Ovary (tissue), 3 donors: ENCODE measurements at regions not wholly inside any gene's neighbourhood (a gene's known extent, or its start where the extent isn't known, plus 50 kb on each side); places are given as distances from the start of the nearest gene placed in this dataset.

Experiments
- CTCF ChIP-seq, 3 donors: fragments of 450-650 bp in 2 of 3; fragments of 200-600 bp in 1 of 3; IDR thresholded peaks; one replicate each; pipeline versions ENCODE4 v1.5.1 to v1.8.0; 2016 to 2022; ENCODE audit warnings: antibody characterized with exemption in 3 of 3, mild to moderate bottlenecking in 1 of 3
- POLR2A ChIP-seq: fragments of 450-650 bp; IDR thresholded peaks from one replicate; pipeline ENCODE4 v1.6.1; 2017; ENCODE audit warnings: antibody characterized with exemption, mild to moderate bottlenecking, moderate library complexity
- donor health status: DM: no; HTN: no; CAD: no.

- TF ChIP-seq CTCF (IDR thresholded peaks at IDR 0.05), result no peak
- TF ChIP-seq POLR2A, result no peak
Measured at GRCh38 chr16:5722116-5722619, 624.6 kb upstream of the EEF2KMT start.
